Esophagus muscularis mucosa (tissue), 4 donors: ENCODE measurements at regions not wholly inside any gene's neighbourhood (a gene's known extent, or its start where the extent isn't known, plus 50 kb on each side); places are given as distances from the start of the nearest gene placed in this dataset.

Experiments
- EP300 ChIP-seq: sonication (generic); formaldehyde crosslinking; IDR thresholded peaks from one replicate; pipeline ENCODE4 v1.6.1; 2017; ENCODE audit warnings: antibody characterized with exemption
- POLR2A ChIP-seq: fragments of 450-650 bp; IDR thresholded peaks from one replicate; pipeline ENCODE4 v1.6.1; 2017; ENCODE audit warnings: antibody characterized with exemption, moderate library complexity, mild to moderate bottlenecking, low read depth
- POLR2AphosphoS5 ChIP-seq, 2 donors: sonication (generic); formaldehyde crosslinking; IDR thresholded peaks; one replicate each; pipeline ENCODE4 v1.6.1; 2017; ENCODE audit warnings: antibody characterized with exemption in 2 of 2
- TF ChIP-seq, protein P1 (sequence below), 3 experiments: fragments of 200-600 bp in 2 of 3; fragments of 450-650 bp in 1 of 3; sonication (generic) in 2 of 3; IDR thresholded peaks; one replicate each; pipeline ENCODE4 v1.5.1; 2017 to 2019; ENCODE audit warnings: antibody characterized with exemption in 3 of 3, mild to moderate bottlenecking in 2 of 3, moderate library complexity in 1 of 3

DNA sequence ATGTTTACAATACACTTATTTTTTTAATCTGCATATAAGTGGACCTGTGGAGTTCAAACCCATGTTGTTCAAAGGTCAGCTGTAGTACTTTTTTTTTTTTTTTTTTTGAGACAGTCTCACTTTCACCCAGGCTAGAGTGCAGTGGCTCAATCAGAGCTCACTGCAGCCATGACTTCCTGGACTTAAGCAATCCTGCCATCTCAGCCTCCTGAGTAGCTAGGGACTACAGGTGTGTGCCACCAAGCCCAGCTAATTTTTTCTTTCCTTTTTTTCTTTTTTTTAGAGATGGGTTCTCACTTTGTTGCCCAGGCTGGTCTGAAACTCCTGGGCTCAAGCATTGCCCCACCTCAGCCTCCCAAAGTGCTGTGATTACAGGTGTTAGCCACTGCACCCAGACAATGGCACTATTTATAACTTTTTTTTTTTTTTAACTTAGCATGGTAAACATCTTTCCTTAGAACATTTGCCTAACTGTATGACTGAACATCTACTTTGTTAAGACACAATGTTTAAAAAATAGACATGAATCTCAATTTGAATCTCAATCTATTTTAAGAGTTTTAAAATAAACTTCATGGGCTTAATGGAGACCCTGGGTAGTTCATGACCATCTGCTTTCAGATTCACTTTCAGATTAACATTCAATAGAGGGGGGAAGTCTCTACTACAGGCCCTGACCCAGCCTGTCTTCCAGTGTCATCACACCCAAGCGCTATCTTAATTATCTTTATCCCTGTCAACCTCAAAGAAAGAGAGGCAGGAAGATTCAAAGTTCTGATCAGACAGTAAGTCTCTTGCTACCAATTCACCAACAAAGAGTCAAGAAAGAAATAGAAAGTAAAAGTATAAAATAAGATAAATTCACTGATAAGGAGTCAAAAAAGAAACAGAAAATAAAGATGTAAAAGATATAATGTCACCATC, 97.7 kb upstream of the DOCK9 start:
- TF ChIP-seq, protein P1, sequence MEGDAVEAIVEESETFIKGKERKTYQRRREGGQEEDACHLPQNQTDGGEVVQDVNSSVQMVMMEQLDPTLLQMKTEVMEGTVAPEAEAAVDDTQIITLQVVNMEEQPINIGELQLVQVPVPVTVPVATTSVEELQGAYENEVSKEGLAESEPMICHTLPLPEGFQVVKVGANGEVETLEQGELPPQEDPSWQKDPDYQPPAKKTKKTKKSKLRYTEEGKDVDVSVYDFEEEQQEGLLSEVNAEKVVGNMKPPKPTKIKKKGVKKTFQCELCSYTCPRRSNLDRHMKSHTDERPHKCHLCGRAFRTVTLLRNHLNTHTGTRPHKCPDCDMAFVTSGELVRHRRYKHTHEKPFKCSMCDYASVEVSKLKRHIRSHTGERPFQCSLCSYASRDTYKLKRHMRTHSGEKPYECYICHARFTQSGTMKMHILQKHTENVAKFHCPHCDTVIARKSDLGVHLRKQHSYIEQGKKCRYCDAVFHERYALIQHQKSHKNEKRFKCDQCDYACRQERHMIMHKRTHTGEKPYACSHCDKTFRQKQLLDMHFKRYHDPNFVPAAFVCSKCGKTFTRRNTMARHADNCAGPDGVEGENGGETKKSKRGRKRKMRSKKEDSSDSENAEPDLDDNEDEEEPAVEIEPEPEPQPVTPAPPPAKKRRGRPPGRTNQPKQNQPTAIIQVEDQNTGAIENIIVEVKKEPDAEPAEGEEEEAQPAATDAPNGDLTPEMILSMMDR (IDR thresholded peaks at IDR 0.05) = no peak
- TF ChIP-seq POLR2AphosphoS5 (IDR thresholded peaks at IDR 0.05) (no peak), EP300 (no peak), POLR2A (no peak)
